ENCODE measurements at regions not wholly inside any gene's neighbourhood (a gene's known extent, or its start where the extent isn't known, plus 50 kb on each side); places are given as distances from the start of the nearest gene placed in this dataset.

DNA sequence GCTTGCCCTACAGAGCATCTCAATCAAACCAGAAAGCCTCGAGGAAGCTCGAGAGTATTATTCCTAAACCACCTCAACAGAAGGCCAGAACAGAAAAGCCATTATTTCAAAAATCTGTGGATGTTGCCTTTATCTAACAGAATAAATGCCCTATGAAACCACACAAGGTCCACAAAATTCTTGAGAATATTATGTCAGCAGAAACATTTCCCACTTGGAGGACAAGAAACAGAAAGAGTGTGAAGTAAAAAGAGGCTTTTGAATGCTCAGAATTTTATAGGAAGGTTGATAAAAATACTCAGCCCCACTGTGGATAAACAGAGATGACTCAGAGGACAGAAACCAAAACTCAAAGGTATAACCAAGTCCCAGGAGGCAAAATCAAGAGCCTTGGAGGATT, 146.4 kb upstream of the LRRC7 start:
- Histone ChIP-seq H3K9me3 (replicated peaks; ENCODE audit: insufficient read depth, low read length) (no peaks in the 10 kb centered on the region), H3K4me2 (ENCODE audit: low read depth, low read length) (no peak overlapping the region), H3K79me2 (ENCODE audit: low read length) (no peaks in the 10 kb centered on the region), H3K27ac (ENCODE audit: low read length) (no peak overlapping the region), H3K4me3 (ENCODE audit: low read length) (no peak overlapping the region), H3K27me3 (replicated peaks; ENCODE audit: insufficient read depth, low read length) (no peaks in the 10 kb centered on the region), H3K4me1 (ENCODE audit: low read length) (no peaks in the 10 kb centered on the region), H3K9ac (ENCODE audit: low read length) (no peak overlapping the region), H3F3A (ENCODE audit: insufficient read depth, low read length) (no peaks in the 10 kb centered on the region), H4K20me1 (ENCODE audit: insufficient read depth, low read length) (no peaks in the 10 kb centered on the region), H3K9me2 (replicated peaks; ENCODE audit: insufficient read depth, low read length) (no peaks in the 10 kb centered on the region), H2AFZ (ENCODE audit: low read length) (no peak overlapping the region), H3K36me3 (replicated peaks; ENCODE audit: insufficient read depth, low read length) (no peaks in the 10 kb centered on the region)
- TF ChIP-seq EZH2phosphoT487 (IDR thresholded peaks at IDR 0.05; ENCODE audit: low read length) (no peak), EZH2 (optimal IDR thresholded peaks at IDR 0.05; ENCODE audit: low read depth, low read length) (no peak)
- TF ChIP-seq, protein P1, sequence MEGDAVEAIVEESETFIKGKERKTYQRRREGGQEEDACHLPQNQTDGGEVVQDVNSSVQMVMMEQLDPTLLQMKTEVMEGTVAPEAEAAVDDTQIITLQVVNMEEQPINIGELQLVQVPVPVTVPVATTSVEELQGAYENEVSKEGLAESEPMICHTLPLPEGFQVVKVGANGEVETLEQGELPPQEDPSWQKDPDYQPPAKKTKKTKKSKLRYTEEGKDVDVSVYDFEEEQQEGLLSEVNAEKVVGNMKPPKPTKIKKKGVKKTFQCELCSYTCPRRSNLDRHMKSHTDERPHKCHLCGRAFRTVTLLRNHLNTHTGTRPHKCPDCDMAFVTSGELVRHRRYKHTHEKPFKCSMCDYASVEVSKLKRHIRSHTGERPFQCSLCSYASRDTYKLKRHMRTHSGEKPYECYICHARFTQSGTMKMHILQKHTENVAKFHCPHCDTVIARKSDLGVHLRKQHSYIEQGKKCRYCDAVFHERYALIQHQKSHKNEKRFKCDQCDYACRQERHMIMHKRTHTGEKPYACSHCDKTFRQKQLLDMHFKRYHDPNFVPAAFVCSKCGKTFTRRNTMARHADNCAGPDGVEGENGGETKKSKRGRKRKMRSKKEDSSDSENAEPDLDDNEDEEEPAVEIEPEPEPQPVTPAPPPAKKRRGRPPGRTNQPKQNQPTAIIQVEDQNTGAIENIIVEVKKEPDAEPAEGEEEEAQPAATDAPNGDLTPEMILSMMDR (IDR thresholded peaks at IDR 0.05; ENCODE audit: low read length) = no peak
- DNase-seq = no peak

DNA sequence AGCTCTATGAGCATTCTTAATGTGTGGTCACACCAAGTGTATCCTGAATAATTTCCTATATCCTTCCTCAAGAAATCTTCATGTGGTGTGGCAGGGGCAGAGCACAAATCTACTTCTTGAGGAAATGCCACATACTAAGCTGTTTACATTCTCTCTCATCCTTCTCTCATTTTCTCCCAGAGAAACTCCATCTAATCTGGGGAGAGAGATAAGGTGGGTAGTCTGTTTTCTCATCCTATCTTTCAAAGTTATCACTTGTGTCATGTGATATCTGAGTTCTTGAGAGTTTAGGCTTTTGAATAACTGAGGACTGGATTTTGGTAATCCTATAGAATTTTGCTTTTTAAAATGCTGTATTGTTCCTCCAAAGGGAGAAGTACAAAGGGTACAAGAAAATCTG, 141.9 kb upstream of the LRRC7 start:
- H3K4me3 ChIP-seq (ENCODE audit: low read length) = no peak overlapping the region
- no peaks in the 10 kb centered on the region for H3K36me3 ChIP-seq (replicated peaks; ENCODE audit: insufficient read depth, low read length)
- H3K27me3 ChIP-seq (replicated peaks; ENCODE audit: insufficient read depth, low read length) = no peaks in the 10 kb centered on the region
- no peak for DNase-seq
- H3K9ac ChIP-seq (ENCODE audit: low read length) = no peak overlapping the region
- H3K9me3 ChIP-seq (replicated peaks; ENCODE audit: insufficient read depth, low read length) = no peaks in the 10 kb centered on the region
- TF ChIP-seq EZH2phosphoT487 (IDR thresholded peaks at IDR 0.05; ENCODE audit: low read length) (no peak), EZH2 (optimal IDR thresholded peaks at IDR 0.05; ENCODE audit: low read depth, low read length) (no peak)
- TF ChIP-seq, protein P1 (IDR thresholded peaks at IDR 0.05; ENCODE audit: low read length) = no peak
- H3F3A ChIP-seq (ENCODE audit: insufficient read depth, low read length) = no peaks in the 10 kb centered on the region
- H3K9me2 ChIP-seq (replicated peaks; ENCODE audit: insufficient read depth, low read length) = no peaks in the 10 kb centered on the region
- H3K4me1 ChIP-seq (ENCODE audit: low read length) = no peaks in the 10 kb centered on the region
- H3K79me2 ChIP-seq (ENCODE audit: low read length) = no peaks in the 10 kb centered on the region
- H3K4me2 ChIP-seq (ENCODE audit: low read depth, low read length) = no peak overlapping the region
- no peaks in the 10 kb centered on the region for H4K20me1 ChIP-seq (ENCODE audit: insufficient read depth, low read length)
- H2AFZ ChIP-seq (ENCODE audit: low read length) = no peak overlapping the region
- H3K27ac ChIP-seq (ENCODE audit: low read length) = no peak overlapping the region

DNA sequence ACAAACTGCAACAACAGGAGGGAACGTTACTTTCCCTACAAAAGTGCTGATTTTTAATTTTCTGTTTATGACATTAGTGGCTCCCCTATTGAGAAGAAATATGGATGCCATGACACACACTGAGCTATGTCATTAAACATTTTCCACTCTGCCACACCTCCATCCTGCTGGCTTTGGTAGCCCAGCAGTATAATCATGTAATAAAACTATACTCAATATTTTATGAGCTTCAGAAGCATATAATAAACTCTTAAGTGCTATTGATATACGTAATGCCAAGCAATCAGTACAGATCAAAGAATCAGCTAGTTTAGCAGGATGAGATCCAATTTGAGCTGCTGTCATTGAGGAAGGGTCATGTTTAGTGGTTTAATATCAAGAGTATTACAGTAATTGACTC, 141.3 kb upstream of the LRRC7 start:
- no peaks in the 10 kb centered on the region for H3K79me2 ChIP-seq (ENCODE audit: low read length)
- no peaks in the 10 kb centered on the region for H3K9me3 ChIP-seq (replicated peaks; ENCODE audit: insufficient read depth, low read length)
- H3K9ac ChIP-seq (ENCODE audit: low read length) = no peak overlapping the region
- no peaks in the 10 kb centered on the region for H3K36me3 ChIP-seq (replicated peaks; ENCODE audit: insufficient read depth, low read length)
- DNase-seq = no peak
- H3K4me3 ChIP-seq (ENCODE audit: low read length) = no peak overlapping the region
- H3K9me2 ChIP-seq (replicated peaks; ENCODE audit: insufficient read depth, low read length) = no peaks in the 10 kb centered on the region
- H3F3A ChIP-seq (ENCODE audit: insufficient read depth, low read length) = no peaks in the 10 kb centered on the region
- no peak overlapping the region for H3K4me2 ChIP-seq (ENCODE audit: low read depth, low read length)
- no peaks in the 10 kb centered on the region for H3K4me1 ChIP-seq (ENCODE audit: low read length)
- H2AFZ ChIP-seq (ENCODE audit: low read length) = no peak overlapping the region
- no peaks in the 10 kb centered on the region for H3K27me3 ChIP-seq (replicated peaks; ENCODE audit: insufficient read depth, low read length)
- H4K20me1 ChIP-seq (ENCODE audit: insufficient read depth, low read length) = no peaks in the 10 kb centered on the region
- TF ChIP-seq EZH2 (optimal IDR thresholded peaks at IDR 0.05; ENCODE audit: low read depth, low read length) (no peak), EZH2phosphoT487 (IDR thresholded peaks at IDR 0.05; ENCODE audit: low read length) (no peak)
- TF ChIP-seq, protein P1 (IDR thresholded peaks at IDR 0.05; ENCODE audit: low read length) = no peak
- no peak overlapping the region for H3K27ac ChIP-seq (ENCODE audit: low read length)

All from MM.1S (cell line).